Transverse colon (tissue), 4 donors: ENCODE measurements at regions not wholly inside any gene's neighbourhood (a gene's known extent, or its start where the extent isn't known, plus 50 kb on each side); places are given as distances from the start of the nearest gene placed in this dataset.

Experiments used
- DNase-seq: peaks from one replicate; pipeline ENCODE4 v3.0.0-alpha.2; 2019
- H3K27ac ChIP-seq, 4 donors: fragments of 200-600 bp; sonication (generic); 2 replicates each; pipeline ENCODE4 v1.5.1; 2016 to 2018; ENCODE audit warnings: inconsistent platforms in 4 of 4
- H3K27me3 ChIP-seq: fragments of 200-600 bp; sonication (generic); 2 replicates; pipeline ENCODE4 v1.5.1; 2017; ENCODE audit warnings: inconsistent platforms
- H3K36me3 ChIP-seq, 4 donors: fragments of 200-600 bp; sonication (generic); 2 replicates each; pipeline ENCODE4 v1.5.1; 2017 to 2019; ENCODE audit warnings: inconsistent platforms in 4 of 4
- H3K4me1 ChIP-seq, 4 donors: fragments of 200-600 bp; sonication (generic); 2 replicates each; pipeline ENCODE4 v1.5.1; 2017 to 2020; ENCODE audit warnings: inconsistent platforms in 4 of 4
- H3K4me3 ChIP-seq, 4 donors: fragments of 200-600 bp; sonication (generic); 1 replicate in 1 of 4; 2 replicates in 3 of 4; pipeline versions ENCODE4 v1.5.1 to v1.6.1; 2017 to 2019; ENCODE audit warnings: inconsistent platforms in 4 of 4
- H3K9me3 ChIP-seq, 2 donors: fragments of 200-600 bp; sonication (generic); 2 replicates each; pipeline ENCODE4 v1.5.1; 2017 to 2019; ENCODE audit warnings: inconsistent platforms in 2 of 2
- CTCF ChIP-seq, 5 experiments: fragments of 200-600 bp in 3 of 5; fragments of 450-650 bp in 2 of 5; sonication (generic) in 3 of 5; IDR thresholded peaks; 1 replicate in 2 of 5; 2 replicates in 3 of 5; pipeline ENCODE4 v1.5.1; 2016 to 2017; ENCODE audit warnings: antibody characterized with exemption in 5 of 5, inconsistent platforms in 3 of 5, mild to moderate bottlenecking in 2 of 5, moderate library complexity in 1 of 5
- EP300 ChIP-seq: sonication (generic); formaldehyde crosslinking; IDR thresholded peaks from one replicate; pipeline ENCODE4 v1.6.1; 2017; ENCODE audit warnings: antibody characterized with exemption, low read depth
- POLR2A ChIP-seq: fragments of 450-650 bp; IDR thresholded peaks from one replicate; pipeline ENCODE4 v1.6.1; 2016; ENCODE audit warnings: antibody characterized with exemption, mild to moderate bottlenecking, moderate library complexity
- POLR2AphosphoS5 ChIP-seq, 3 donors: sonication (generic); formaldehyde crosslinking; IDR thresholded peaks; one replicate each; pipeline ENCODE4 v1.6.1; 2016; ENCODE audit warnings: antibody characterized with exemption in 3 of 3
- WGBS, 2 donors: methylation state at CpG; one replicate each; pipeline ENCODE4 v1.1.5; 2018; ENCODE audit warnings: low coverage in 1 of 2; 5-methylcytosine and 5-hydroxymethylcytosine counted together
- in situ Hi-C, 4 donors: fragments of 200-750 bp; cut with MboI; loops; one replicate each; pipeline versions ENCODE4 v1.15.0 to v1.15.1; 2017; ENCODE audit warnings: low sequenced_read_pairs in 3 of 4, low pct_ligation_motif_present in 1 of 4, low pct_unique_long_range_greater_than_20kb in 1 of 4
- intact Hi-C: fragments of 100-400 bp; cut with DNase I; formaldehyde crosslinking; loops from one replicate; pipeline ENCODE4 v1.15.1; 2023; ENCODE audit warnings: low total_unique reads

GRCh38 chr9:95762322-95762721, 113.2 kb upstream of the ERCC6L2 start:
- Histone ChIP-seq H3K4me1 (peaks cover 0 to 3% (median 1%) of the 10 kb centered on the region in 4 donors), H3K27ac (no peak overlapping the region), H3K36me3 (no peaks in the 10 kb centered on the region), H3K27me3 (no peaks in the 10 kb centered on the region), H3K9me3 (no peaks in the 10 kb centered on the region), H3K4me3 (no peak overlapping the region)
- TF ChIP-seq POLR2AphosphoS5 (IDR thresholded peaks at IDR 0.05): no peak
- TF ChIP-seq CTCF (IDR thresholded peaks at IDR 0.05): no peak
- no peak for TF ChIP-seq POLR2A
- TF ChIP-seq EP300: no peak
- intact Hi-C loops: no loop called here
- DNase-seq: no peak
- WGBS, 2 donors: 88% methylated on average over 6 of the region's 6 CpGs; no CpG with 5 or more reads in 1 of the 2 donors
- in situ Hi-C loops: no loop called here

GRCh38 chr9:95760791-95761190, 114.7 kb upstream of the ERCC6L2 start:
- H3K4me1 ChIP-seq: peaks cover 0 to 6% (median 1%) of the 10 kb centered on the region in 4 donors
- H3K27me3 ChIP-seq: no peaks in the 10 kb centered on the region
- TF ChIP-seq EP300: no peak
- no peak for TF ChIP-seq POLR2A
- TF ChIP-seq CTCF (IDR thresholded peaks at IDR 0.05): no peak
- TF ChIP-seq POLR2AphosphoS5 (IDR thresholded peaks at IDR 0.05): no peak
- DNase-seq: no peak
- no peaks in the 10 kb centered on the region for H3K36me3 ChIP-seq
- no peak overlapping the region for H3K4me3 ChIP-seq
- intact Hi-C loops (no loop called here), in situ Hi-C loops (no loop called here)
- H3K9me3 ChIP-seq: no peaks in the 10 kb centered on the region
- WGBS, 2 donors: 72 to 84% methylated on average over 4 to 8 of the region's 8 CpGs
- peak overlapping the region in 3 of 4 donors; percentile 10 to 14 (median 13) for H3K27ac ChIP-seq

DNA sequence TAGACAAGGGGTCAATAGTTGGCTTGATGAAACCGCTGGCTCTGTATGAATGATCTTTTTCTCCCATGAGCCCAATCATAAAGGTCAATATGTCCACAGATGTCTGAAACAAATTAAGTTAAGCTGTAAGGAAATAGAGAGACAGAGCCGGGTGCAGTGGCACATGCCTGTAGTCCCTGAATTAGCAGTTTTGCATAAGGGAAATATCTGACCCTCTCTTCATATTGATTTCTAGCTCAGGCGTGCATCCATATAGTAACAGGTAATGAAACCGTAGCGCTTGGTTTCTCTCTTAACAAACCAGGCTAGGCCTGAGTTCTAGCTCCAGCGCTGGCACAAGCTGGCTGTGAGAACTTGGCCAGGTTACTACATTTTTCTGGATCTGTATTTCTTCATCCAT, 118.1 kb upstream of the ERCC6L2 start:
- in situ Hi-C loops: no loop called here
- TF ChIP-seq POLR2AphosphoS5 (IDR thresholded peaks at IDR 0.05): no peak
- TF ChIP-seq CTCF (IDR thresholded peaks at IDR 0.05): no peak
- no peak for TF ChIP-seq EP300
- TF ChIP-seq POLR2A: no peak
- peak overlapping the region; percentile 49 to 63 (median 58) for H3K27ac ChIP-seq

GRCh38 chr9:95756986-95757385, 118.5 kb upstream of the ERCC6L2 start:
- intact Hi-C loops (no loop called here), in situ Hi-C loops (no loop called here)

More for the DNA sequence above, 118.1 kb upstream of the ERCC6L2 start:
- peaks cover 1% of the 10 kb centered on the region for H3K27me3 ChIP-seq
- H3K36me3 ChIP-seq: no peaks in the 10 kb centered on the region
- H3K9me3 ChIP-seq: no peaks in the 10 kb centered on the region
- H3K4me3 ChIP-seq: no peak overlapping the region
- no peak for DNase-seq
- intact Hi-C loops: no loop called here
- WGBS, 2 donors: 61 to 72% methylated on average over 5 to 6 of the region's 6 CpGs
- peaks cover 0 to 6% (median 4%) of the 10 kb centered on the region in 4 donors for H3K4me1 ChIP-seq

DNA sequence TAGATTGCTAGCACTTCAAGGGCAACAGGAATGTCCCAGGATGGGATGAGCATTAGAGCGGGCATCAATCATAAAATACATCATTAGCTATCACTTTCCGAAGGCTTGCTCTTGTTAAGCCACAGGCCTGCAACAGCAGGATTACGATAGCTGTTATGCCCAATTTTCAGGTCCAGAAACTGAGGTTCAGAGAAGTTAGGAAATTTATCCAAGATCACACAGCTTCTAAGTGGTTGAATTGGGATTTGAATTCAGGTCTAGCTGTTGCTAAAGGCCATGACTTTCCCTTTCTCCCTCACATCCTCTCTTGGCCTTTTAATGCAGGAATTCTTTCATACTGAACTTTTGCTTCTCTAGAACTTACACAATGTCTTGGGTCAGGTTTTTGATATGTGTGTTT, 119.4 kb upstream of the ERCC6L2 start:
- intact Hi-C loops: no loop called here
- in situ Hi-C loops: no loop called here
- Histone ChIP-seq H3K27me3 (peaks cover 7% of the 10 kb centered on the region), H3K4me3 (no peak overlapping the region), H3K27ac (peak overlapping the region; percentile 49 to 63 (median 58)), H3K36me3 (no peaks in the 10 kb centered on the region), H3K4me1 (peaks cover 0 to 6% (median 6%) of the 10 kb centered on the region in 4 donors), H3K9me3 (no peaks in the 10 kb centered on the region)
- WGBS, 2 donors: 98% methylated on average over 3 of the region's 3 CpGs; no CpG with 5 or more reads in 1 of the 2 donors
- DNase-seq: no peak
- TF ChIP-seq POLR2A: no peak
- no peak for TF ChIP-seq POLR2AphosphoS5 (IDR thresholded peaks at IDR 0.05)
- no peak for TF ChIP-seq CTCF (IDR thresholded peaks at IDR 0.05)
- TF ChIP-seq EP300: no peak

More at GRCh38 chr9:95756986-95757385, 118.5 kb upstream of the ERCC6L2 start:
- Histone ChIP-seq H3K4me3 (no peak overlapping the region), H3K27me3 (peaks cover 6% of the 10 kb centered on the region), H3K9me3 (no peaks in the 10 kb centered on the region), H3K27ac (peak overlapping the region; percentile 49 to 63 (median 58)), H3K36me3 (no peaks in the 10 kb centered on the region), H3K4me1 (peaks cover 0 to 6% (median 6%) of the 10 kb centered on the region in 4 donors)
- TF ChIP-seq EP300 (no peak), POLR2AphosphoS5 (IDR thresholded peaks at IDR 0.05) (peak in 1 of 3 donors; percentile 13)
- WGBS, 2 donors: 63 to 69% methylated on average over 3 to 4 of the region's 4 CpGs
- DNase-seq: no peak
